ENCODE measurements at regions not wholly inside any gene's neighbourhood (a gene's known extent, or its start where the extent isn't known, plus 50 kb on each side); places are given as distances from the start of the nearest gene placed in this dataset.

GRCh38 chr16:26692658-26693057, 374.1 kb upstream of the C16orf82 start:
- TF ChIP-seq POLR2A (IDR thresholded peaks at IDR 0.05) = no peak
- TF ChIP-seq, protein P1, sequence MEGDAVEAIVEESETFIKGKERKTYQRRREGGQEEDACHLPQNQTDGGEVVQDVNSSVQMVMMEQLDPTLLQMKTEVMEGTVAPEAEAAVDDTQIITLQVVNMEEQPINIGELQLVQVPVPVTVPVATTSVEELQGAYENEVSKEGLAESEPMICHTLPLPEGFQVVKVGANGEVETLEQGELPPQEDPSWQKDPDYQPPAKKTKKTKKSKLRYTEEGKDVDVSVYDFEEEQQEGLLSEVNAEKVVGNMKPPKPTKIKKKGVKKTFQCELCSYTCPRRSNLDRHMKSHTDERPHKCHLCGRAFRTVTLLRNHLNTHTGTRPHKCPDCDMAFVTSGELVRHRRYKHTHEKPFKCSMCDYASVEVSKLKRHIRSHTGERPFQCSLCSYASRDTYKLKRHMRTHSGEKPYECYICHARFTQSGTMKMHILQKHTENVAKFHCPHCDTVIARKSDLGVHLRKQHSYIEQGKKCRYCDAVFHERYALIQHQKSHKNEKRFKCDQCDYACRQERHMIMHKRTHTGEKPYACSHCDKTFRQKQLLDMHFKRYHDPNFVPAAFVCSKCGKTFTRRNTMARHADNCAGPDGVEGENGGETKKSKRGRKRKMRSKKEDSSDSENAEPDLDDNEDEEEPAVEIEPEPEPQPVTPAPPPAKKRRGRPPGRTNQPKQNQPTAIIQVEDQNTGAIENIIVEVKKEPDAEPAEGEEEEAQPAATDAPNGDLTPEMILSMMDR (IDR thresholded peaks at IDR 0.05) = no peak

All from vagina (tissue), 2 donors.